ENCODE measurements at regions not wholly inside any gene's neighbourhood (a gene's known extent, or its start where the extent isn't known, plus 50 kb on each side); places are given as distances from the start of the nearest gene placed in this dataset.
"Not testable (repeated sequence)": the region's sequence is repeated elsewhere in the genome, so short reads cannot be mapped to it uniquely, and the experiment has no call there.

GRCh38 chr4:3365326-3365725, 72.5 kb downstream of the RGS12 start:
- no peak for DNase-seq (ENCODE audit: low read depth)

GRCh38 chr4:3365871-3366842, 73.3 kb downstream of the RGS12 start:
- DNase-seq (ENCODE audit: low read depth): no peak

DNA sequence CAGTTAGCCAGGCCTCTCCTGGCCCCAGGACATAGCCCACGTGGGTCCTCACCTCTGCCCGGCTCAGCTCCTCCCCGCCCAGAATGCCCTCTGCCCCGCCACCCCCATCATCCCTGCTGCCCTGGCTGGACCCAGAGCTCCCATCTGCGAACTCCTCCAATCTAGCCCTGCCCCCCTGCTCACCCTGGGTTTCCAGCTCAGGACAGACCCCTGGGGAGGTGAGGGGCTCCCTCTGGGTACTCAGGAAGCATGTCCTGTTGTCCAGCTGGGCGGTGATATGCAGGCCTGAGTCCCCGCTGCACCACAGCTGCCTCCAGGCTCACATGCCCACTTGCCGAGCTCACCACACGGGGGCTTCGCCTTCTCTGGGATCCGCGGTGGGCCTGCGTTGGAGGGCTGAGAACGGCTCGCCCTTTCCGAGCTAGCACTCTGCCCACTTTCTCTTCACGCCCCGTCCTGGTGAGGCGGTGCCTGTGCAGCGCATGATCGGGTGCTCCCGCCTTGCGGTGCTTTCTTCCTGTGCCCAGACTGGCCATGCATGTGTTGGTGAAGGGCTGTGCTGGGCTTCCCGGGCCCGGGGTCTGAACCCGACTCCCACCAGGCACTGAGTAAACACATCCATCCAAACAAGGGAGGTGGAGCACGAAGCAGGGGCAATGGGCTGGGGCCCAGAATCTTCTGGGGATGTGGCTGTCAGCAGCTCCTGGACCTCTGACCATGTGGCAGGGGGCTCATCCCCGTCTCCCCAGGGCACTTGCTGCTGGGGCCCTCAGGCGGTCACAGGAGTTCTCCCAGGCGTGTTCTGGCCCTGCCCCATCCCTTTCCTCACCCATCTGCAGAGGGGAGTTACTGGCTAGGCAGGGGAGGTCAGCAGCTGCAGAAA, 74.3 kb downstream of the RGS12 start:
- DNase-seq (ENCODE audit: low read depth): no peak

- no peak for DNase-seq (ENCODE audit: low read depth)
Observed at GRCh38 chr4:3367866-3368265, 73.9 kb upstream of the HGFAC start.

- DNase-seq (ENCODE audit: low read depth): no peak
Observed at GRCh38 chr4:3368334-3368733, 73.4 kb upstream of the HGFAC start.

DNA sequence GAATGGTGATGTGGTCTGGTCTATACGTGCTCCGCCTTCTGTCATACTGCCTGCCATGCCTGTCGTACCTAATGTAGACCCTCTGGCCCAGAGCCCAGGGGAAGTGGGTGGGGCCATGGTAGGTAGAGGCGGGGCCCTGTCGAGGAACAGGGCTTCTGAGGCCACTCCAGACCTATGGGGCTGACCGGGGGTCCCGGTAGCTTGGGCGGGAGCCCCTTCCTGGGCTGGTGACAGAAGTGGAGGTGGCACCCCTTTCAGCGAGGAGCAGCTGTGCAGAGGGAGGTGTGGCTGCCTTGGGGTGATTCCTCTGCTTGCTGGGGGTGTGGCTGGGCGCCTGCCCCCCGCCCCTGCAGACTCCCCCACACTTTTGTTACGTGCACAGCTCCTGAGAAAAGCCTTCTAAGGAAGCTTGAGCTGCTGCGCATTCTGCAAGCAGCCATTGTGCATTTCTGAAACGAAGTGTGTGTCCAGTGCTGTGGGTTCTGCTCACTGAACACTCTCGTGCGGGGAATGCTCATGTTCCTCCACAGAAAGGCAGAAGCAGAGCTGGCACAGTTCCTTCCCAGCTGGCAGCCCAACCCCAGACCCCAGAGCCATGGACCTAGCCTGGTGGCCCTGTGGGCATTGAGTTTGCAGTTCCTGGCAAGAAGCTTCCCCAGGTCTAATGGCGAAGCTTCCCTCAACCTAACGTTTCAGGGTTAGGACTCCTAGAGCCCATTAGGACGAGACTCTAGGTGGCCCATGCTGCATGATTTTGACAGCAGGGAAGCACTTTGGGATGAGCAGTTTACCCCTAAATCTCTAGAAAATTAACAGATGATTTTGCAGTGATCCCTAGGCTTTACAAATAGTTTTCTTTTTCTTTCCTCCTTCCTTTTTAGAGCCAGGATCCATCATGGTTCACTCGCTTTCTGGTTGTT, 72.7 kb upstream of the HGFAC start:
- DNase-seq (ENCODE audit: low read depth): no peak

DNA sequence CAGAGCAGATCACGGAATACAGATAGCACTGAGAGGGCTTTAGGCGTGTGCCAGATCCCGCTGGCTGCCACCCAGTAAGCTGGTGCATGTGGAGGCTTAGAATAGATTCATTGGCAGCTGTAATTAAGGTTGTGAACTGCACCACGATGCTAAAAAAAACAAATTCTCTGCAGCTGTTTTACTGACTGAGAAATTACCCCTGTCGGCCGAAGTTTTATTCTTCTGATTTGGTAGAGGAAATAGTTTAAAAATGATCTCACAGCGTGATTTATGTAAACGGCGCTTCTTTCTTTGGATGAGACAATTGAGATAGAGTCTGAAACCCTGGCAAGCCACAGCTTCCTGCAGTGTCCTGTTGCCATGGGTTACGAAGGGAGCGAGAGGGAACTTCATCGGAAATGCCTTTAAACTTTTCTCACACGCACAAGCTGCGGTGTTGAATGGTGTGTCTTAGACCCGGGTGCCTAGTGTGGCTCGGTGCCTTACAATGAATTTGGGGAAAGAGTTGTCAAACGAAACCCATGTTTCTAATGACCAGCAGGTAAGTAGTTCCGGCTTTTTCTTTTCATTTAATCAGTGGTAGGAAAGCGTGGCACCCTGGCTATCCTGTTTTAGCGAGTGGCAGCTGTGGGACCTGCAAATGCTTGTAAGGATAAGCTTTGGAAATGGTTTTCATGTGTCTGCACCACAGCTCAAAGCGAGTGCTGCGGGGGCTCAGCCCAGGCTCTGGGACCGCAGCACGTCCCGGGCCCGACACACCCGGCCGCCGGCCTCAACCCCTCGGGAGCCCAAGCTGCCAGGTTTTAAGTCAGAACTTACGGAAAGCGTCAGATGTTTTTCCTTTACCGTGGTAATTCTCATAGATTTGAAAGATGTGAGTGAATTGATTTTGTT, 71.7 kb upstream of the HGFAC start:
- DNase-seq (ENCODE audit: low read depth): peak; percentile 86

GRCh38 chr4:3371033-3372001, 70.5 kb upstream of the HGFAC start:
- no peak for DNase-seq (ENCODE audit: low read depth)

- no peak for DNase-seq (ENCODE audit: low read depth)
Observed at GRCh38 chr4:3372264-3372932, 69.4 kb upstream of the HGFAC start.

- no peak for DNase-seq (ENCODE audit: low read depth)
Observed at GRCh38 chr4:3372933-3373465, 68.8 kb upstream of the HGFAC start.

DNA sequence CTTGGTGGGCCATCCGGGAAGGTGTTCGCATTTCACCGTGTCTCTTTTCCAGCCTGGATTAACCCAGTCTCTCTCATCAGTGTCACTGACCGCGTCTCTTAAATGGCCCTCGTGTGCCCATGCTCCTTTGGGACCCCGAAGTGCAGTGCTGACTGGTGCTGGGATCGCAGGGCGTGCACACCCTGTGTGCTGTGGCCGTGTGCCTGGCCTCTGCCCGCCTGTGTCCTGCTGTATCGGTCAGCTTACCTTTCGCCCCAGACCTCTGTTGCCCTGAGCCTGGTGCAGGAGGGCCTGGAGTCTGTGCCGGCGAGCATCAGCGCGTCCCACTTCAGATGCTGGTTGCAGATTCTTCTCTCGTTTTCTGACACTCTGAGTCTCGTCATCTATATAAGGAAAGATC, 68.3 kb upstream of the HGFAC start:
- no peak for DNase-seq (ENCODE audit: low read depth)

DNA sequence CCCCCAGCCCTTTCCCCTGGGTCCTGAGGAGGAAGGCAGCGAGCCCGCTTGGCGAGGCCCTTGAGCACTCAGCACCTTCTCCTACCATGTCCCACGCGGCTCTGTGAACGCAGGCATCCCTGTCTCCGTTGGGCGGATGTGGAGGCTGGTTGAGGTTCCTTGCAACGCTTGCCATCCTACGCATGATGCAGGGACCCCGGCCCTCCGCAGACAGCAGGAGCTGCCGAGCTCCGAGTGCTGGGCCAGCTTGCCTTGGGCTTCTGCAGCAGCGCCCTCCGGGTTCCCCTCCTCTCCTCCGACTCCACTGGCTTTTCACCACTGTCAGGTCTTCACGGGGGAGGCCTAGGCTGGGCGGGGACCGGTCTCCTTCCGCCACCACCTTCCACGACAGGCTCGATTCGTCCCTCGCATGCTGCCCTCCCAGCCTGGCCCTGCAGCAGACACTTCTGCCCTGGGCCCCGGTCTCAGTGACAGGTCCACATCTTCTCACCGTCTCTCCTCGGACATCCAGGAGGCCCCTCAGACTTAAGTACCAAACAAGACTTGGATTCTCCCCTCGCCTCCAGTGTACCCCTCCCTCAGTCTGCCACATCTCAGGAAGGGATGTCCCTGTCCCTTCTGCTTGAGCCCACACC, 67.6 kb upstream of the HGFAC start:
- no peak for DNase-seq (ENCODE audit: low read depth)

DNA sequence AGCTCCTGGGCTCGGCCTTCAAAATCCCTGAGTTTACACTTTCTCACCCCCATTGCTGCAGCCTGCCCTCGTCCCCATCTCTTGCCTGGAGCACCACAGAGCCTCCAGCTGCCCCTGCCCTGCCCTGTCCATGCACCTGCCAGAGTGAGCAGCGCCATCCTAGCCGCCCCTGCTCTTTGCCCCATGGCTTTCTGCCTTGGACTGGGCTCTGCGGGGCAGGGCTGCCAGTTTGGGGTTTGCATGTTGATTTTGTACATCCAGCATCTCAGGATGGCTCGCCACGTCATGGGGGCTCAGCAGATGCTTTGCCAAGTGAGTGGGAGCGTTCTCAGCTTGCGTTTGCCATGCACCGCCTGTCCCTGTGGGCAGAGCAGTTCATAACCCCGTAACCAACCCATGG, 67.1 kb upstream of the HGFAC start:
- no peak for DNase-seq (ENCODE audit: low read depth)

- DNase-seq (ENCODE audit: low read depth): peak; percentile 79
Observed at GRCh38 chr4:3375688-3376087, 66.1 kb upstream of the HGFAC start.

DNA sequence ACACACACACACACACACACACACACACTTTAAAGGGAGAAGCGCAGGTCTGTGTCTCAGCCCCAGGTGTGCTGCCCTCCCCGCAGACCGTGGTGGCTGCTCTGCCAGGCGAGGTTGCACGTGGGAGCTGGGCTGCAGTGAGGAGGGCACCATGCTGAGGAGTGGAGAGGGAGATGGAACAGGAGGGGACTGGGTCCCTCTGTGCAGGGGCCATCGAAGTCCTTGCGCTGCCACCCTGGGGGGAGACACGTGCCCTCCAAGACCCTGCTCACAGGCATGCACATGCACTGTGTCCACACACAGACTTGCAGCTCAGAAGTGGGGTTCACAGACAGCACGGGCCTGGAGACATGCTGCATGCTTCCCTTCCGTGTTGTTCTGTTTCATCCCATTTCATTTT, 65.5 kb upstream of the HGFAC start:
- no peak for DNase-seq (ENCODE audit: low read depth)

GRCh38 chr4:3377557-3377956, 64.2 kb upstream of the HGFAC start:
- no peak for DNase-seq (ENCODE audit: low read depth)

- DNase-seq (ENCODE audit: low read depth): not testable (repeated sequence)
Observed at GRCh38 chr4:3380336-3380735, 61.4 kb upstream of the HGFAC start.

- not testable (repeated sequence) for DNase-seq (ENCODE audit: low read depth)
Observed at GRCh38 chr4:3381208-3381607, 60.6 kb upstream of the HGFAC start.

All from HS-5 (cell line).